ENCODE measurements at regions not wholly inside any gene's neighbourhood (a gene's known extent, or its start where the extent isn't known, plus 50 kb on each side); places are given as distances from the start of the nearest gene placed in this dataset.

DNA sequence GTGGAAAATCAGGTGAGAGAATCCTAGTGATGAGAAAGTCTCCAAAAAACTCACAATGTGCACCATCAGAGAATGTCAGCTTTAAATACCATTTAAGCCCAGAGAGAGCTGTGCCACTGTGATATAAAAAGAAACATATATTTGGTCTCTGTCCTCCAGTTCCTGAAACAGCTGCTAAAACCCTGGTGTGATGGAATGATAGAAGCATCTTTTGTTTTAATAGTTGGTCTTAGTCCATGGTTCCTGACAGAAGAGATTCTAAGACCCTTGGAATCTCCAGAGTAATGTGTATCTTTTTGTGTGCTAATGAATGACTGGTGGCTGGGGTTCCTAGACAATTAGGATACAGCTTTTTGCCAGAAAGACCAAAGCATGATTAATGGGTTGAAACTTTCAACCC, 302.8 kb upstream of the B3GALT2 start:
- Mint-ChIP-seq H3K9me3 (peaks cover 11% of the 10 kb centered on the region), H3K36me3 (no peaks in the 10 kb centered on the region), H3K4me1 (peaks cover 6% of the 10 kb centered on the region), H3K4me3 (no peak overlapping the region), H3K27ac (no peak overlapping the region), H3K27me3 (ENCODE audit: insufficient read depth, low read depth) (peaks cover 2% of the 10 kb centered on the region)
- no peaks in the 10 kb centered on the region for H3F3A ChIP-seq (ENCODE audit: low read depth)
- no peak overlapping the region for H3K4me2 ChIP-seq
- H3K4me1 ChIP-seq = no peaks in the 10 kb centered on the region
- no peak overlapping the region for H3K4me3 ChIP-seq
- TF ChIP-seq, protein P1, sequence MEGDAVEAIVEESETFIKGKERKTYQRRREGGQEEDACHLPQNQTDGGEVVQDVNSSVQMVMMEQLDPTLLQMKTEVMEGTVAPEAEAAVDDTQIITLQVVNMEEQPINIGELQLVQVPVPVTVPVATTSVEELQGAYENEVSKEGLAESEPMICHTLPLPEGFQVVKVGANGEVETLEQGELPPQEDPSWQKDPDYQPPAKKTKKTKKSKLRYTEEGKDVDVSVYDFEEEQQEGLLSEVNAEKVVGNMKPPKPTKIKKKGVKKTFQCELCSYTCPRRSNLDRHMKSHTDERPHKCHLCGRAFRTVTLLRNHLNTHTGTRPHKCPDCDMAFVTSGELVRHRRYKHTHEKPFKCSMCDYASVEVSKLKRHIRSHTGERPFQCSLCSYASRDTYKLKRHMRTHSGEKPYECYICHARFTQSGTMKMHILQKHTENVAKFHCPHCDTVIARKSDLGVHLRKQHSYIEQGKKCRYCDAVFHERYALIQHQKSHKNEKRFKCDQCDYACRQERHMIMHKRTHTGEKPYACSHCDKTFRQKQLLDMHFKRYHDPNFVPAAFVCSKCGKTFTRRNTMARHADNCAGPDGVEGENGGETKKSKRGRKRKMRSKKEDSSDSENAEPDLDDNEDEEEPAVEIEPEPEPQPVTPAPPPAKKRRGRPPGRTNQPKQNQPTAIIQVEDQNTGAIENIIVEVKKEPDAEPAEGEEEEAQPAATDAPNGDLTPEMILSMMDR (IDR thresholded peaks at IDR 0.05) = no peak
- TF ChIP-seq EZH2 (IDR thresholded peaks at IDR 0.05) (no peak), EZH2phosphoT487 (IDR thresholded peaks at IDR 0.05) (no peak)
- no peaks in the 10 kb centered on the region for H3K79me2 ChIP-seq (ENCODE audit: low read depth)
- H3K36me3 ChIP-seq = no peaks in the 10 kb centered on the region
- no peaks in the 10 kb centered on the region for H3K9me3 ChIP-seq (ENCODE audit: low read depth)
- no peaks in the 10 kb centered on the region for H4K20me1 ChIP-seq (ENCODE audit: low read depth)
- no peak overlapping the region for H2AFZ ChIP-seq (replicated peaks)
- H3K9ac ChIP-seq = no peak overlapping the region
- DNase-seq (ENCODE audit: low spot score) = no peak
- H3K27ac ChIP-seq = no peak overlapping the region
- H3K27me3 ChIP-seq = no peaks in the 10 kb centered on the region

DNA sequence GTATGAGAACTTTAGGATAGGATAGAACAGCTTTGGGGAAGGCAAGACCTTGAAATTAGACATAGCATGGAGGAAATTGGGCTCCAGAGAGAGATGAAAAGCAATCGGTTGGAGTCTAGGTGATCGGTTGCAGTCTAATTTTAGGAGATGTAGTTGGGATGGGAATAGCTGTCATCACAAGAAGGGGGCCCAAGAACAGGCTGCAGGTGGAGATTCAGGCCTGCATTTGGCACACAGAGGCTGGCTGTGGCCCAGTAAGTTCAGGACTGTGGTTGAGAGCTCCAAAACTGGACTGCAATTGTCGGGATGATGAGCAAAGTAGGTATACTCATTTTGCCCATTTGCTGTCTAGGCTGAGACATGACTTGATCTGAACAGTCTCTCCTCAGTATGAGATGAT, 301.3 kb upstream of the B3GALT2 start:
- H3K4me3 Mint-ChIP-seq = no peak overlapping the region
- no peak overlapping the region for H3K27ac ChIP-seq
- H3K36me3 ChIP-seq = no peaks in the 10 kb centered on the region
- H3K9ac ChIP-seq = no peak overlapping the region
- H3K79me2 ChIP-seq (ENCODE audit: low read depth) = no peaks in the 10 kb centered on the region
- H3K4me3 ChIP-seq = no peak overlapping the region
- H4K20me1 ChIP-seq (ENCODE audit: low read depth) = no peaks in the 10 kb centered on the region
- H3K9me3 Mint-ChIP-seq = peaks cover 11% of the 10 kb centered on the region
- H3K27me3 Mint-ChIP-seq (ENCODE audit: insufficient read depth, low read depth) = peaks cover 2% of the 10 kb centered on the region
- no peaks in the 10 kb centered on the region for H3K4me1 ChIP-seq
- H3K27ac Mint-ChIP-seq = no peak overlapping the region
- no peaks in the 10 kb centered on the region for H3K36me3 Mint-ChIP-seq
- no peaks in the 10 kb centered on the region for H3K9me3 ChIP-seq (ENCODE audit: low read depth)
- no peak for TF ChIP-seq EZH2phosphoT487 (IDR thresholded peaks at IDR 0.05)
- TF ChIP-seq, protein P1 (IDR thresholded peaks at IDR 0.05) = no peak
- TF ChIP-seq EZH2 (IDR thresholded peaks at IDR 0.05) = no peak
- H2AFZ ChIP-seq (replicated peaks) = no peak overlapping the region
- no peaks in the 10 kb centered on the region for H3F3A ChIP-seq (ENCODE audit: low read depth)
- no peak overlapping the region for H3K4me2 ChIP-seq
- H3K4me1 Mint-ChIP-seq = peaks cover 2% of the 10 kb centered on the region
- H3K27me3 ChIP-seq = no peaks in the 10 kb centered on the region
- no peak for DNase-seq (ENCODE audit: low spot score)

DNA sequence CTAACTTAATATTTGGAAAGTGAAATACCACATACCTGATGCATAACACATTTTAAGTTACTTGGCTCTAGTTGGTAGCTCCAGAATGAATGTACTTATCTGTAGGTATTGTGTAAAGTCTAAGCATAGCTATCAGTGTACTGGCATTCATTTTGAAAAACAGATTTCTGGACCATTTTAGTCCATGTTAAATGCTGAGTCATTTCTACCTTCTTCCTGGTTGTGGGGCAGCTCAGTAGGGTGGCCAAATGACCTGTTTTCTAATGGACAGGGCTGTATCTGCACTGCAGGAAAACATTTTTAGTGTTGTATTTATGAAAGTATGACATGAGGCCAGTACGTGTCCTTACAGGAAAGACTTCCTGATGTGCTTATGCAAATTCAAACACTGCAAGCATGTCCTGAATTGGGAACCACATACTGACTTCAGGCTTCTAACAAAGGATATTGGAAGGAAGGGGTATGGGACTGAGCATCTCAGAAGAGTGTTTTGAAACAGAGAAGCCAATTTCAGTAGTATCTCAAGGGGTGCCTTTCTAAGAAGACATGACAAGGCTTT, 300.3 kb upstream of the B3GALT2 start:
- H3K9ac ChIP-seq = no peak overlapping the region
- peaks cover 11% of the 10 kb centered on the region for H3K9me3 Mint-ChIP-seq
- H3K27me3 Mint-ChIP-seq (ENCODE audit: insufficient read depth, low read depth) = peaks cover 4% of the 10 kb centered on the region
- H3K9me3 ChIP-seq (ENCODE audit: low read depth) = no peaks in the 10 kb centered on the region
- no peaks in the 10 kb centered on the region for H3K27me3 ChIP-seq
- H2AFZ ChIP-seq (replicated peaks) = no peak overlapping the region
- H4K20me1 ChIP-seq (ENCODE audit: low read depth) = no peaks in the 10 kb centered on the region
- H3K4me2 ChIP-seq = no peak overlapping the region
- H3F3A ChIP-seq (ENCODE audit: low read depth) = no peaks in the 10 kb centered on the region
- H3K36me3 Mint-ChIP-seq = no peaks in the 10 kb centered on the region
- H3K27ac Mint-ChIP-seq = no peak overlapping the region
- no peak for DNase-seq (ENCODE audit: low spot score)
- no peak for TF ChIP-seq EZH2phosphoT487 (IDR thresholded peaks at IDR 0.05)
- TF ChIP-seq, protein P1 (IDR thresholded peaks at IDR 0.05) = no peak
- no peak for TF ChIP-seq EZH2 (IDR thresholded peaks at IDR 0.05)
- no peak overlapping the region for H3K4me3 Mint-ChIP-seq
- no peak overlapping the region for H3K4me3 ChIP-seq
- H3K79me2 ChIP-seq (ENCODE audit: low read depth) = no peaks in the 10 kb centered on the region
- no peak overlapping the region for H3K27ac ChIP-seq
- H3K36me3 ChIP-seq = no peaks in the 10 kb centered on the region
- peaks cover 2% of the 10 kb centered on the region for H3K4me1 Mint-ChIP-seq
- H3K4me1 ChIP-seq = no peaks in the 10 kb centered on the region

All from neural progenitor cell (in vitro differentiated cells).